ENCODE measurements at regions not wholly inside any gene's neighbourhood (a gene's known extent, or its start where the extent isn't known, plus 50 kb on each side); places are given as distances from the start of the nearest gene placed in this dataset.
"Not testable (repeated sequence)": the region's sequence is repeated elsewhere in the genome, so short reads cannot be mapped to it uniquely, and the experiment has no call there.

- H3K27me3 ChIP-seq (ENCODE audit: low read depth, low read length) = no peaks in the 10 kb centered on the region
- H3K4me3 ChIP-seq (ENCODE audit: low read length) = no peak overlapping the region
- no peak overlapping the region for H3K9ac ChIP-seq (ENCODE audit: low read length)
- no peaks in the 10 kb centered on the region for H4K20me1 ChIP-seq (ENCODE audit: insufficient read depth, low read length)
- TF ChIP-seq EZH2phosphoT487 (IDR thresholded peaks at IDR 0.05; ENCODE audit: low read depth) (no peak), CTCF (IDR thresholded peaks at IDR 0.05; ENCODE audit: low read depth, low read length) (no peak)
- no peaks in the 10 kb centered on the region for H3K36me3 ChIP-seq (replicated peaks; ENCODE audit: low read depth, low read length)
- H2AFZ ChIP-seq (ENCODE audit: low read depth, low read length) = no peak overlapping the region
- H3K4me1 ChIP-seq (ENCODE audit: low read length) = peaks cover 15% of the 10 kb centered on the region
- H3K4me2 ChIP-seq (ENCODE audit: low read length) = no peak overlapping the region
- no peak overlapping the region for H3K27ac ChIP-seq (ENCODE audit: low read length)
- no peaks in the 10 kb centered on the region for H3K9me3 ChIP-seq (ENCODE audit: insufficient read depth, low read length)
- no peaks in the 10 kb centered on the region for H3K79me2 ChIP-seq (ENCODE audit: low read length)
Measured at GRCh38 chr5:75828029-75828428, 110.8 kb upstream of the POC5 start.

GRCh38 chr5:75824323-75824722 lies 107.1 kb upstream of the POC5 start:
- no peak overlapping the region for H2AFZ ChIP-seq (ENCODE audit: low read depth, low read length)
- H3K27ac ChIP-seq (ENCODE audit: low read length) = no peak overlapping the region

GRCh38 chr5:75823811-75824210 lies 106.6 kb upstream of the POC5 start:
- H3K4me1 ChIP-seq (ENCODE audit: low read length) = peaks cover 15% of the 10 kb centered on the region
- H2AFZ ChIP-seq (ENCODE audit: low read depth, low read length) = no peak overlapping the region
- no peaks in the 10 kb centered on the region for H3K36me3 ChIP-seq (replicated peaks; ENCODE audit: low read depth, low read length)
- H3K9me3 ChIP-seq (ENCODE audit: insufficient read depth, low read length) = no peaks in the 10 kb centered on the region
- H3K27me3 ChIP-seq (ENCODE audit: low read depth, low read length) = no peaks in the 10 kb centered on the region
- no peaks in the 10 kb centered on the region for H4K20me1 ChIP-seq (ENCODE audit: insufficient read depth, low read length)
- no peak overlapping the region for H3K4me3 ChIP-seq (ENCODE audit: low read length)
- no peak overlapping the region for H3K9ac ChIP-seq (ENCODE audit: low read length)
- no peaks in the 10 kb centered on the region for H3K79me2 ChIP-seq (ENCODE audit: low read length)
- no peak overlapping the region for H3K4me2 ChIP-seq (ENCODE audit: low read length)
- TF ChIP-seq CTCF (IDR thresholded peaks at IDR 0.05; ENCODE audit: low read depth, low read length) (no peak), EZH2phosphoT487 (IDR thresholded peaks at IDR 0.05; ENCODE audit: low read depth) (no peak)
- no peak overlapping the region for H3K27ac ChIP-seq (ENCODE audit: low read length)

More at GRCh38 chr5:75824323-75824722, 107.1 kb upstream of the POC5 start:
- Histone ChIP-seq H4K20me1 (ENCODE audit: insufficient read depth, low read length) (no peaks in the 10 kb centered on the region), H3K79me2 (ENCODE audit: low read length) (no peaks in the 10 kb centered on the region), H3K4me1 (ENCODE audit: low read length) (peaks cover 15% of the 10 kb centered on the region), H3K9me3 (ENCODE audit: insufficient read depth, low read length) (no peaks in the 10 kb centered on the region), H3K9ac (ENCODE audit: low read length) (no peak overlapping the region), H3K4me3 (ENCODE audit: low read length) (no peak overlapping the region), H3K4me2 (ENCODE audit: low read length) (peak overlapping the region; percentile 26; the same call in 1 of the 2 replicates), H3K27me3 (ENCODE audit: low read depth, low read length) (no peaks in the 10 kb centered on the region), H3K36me3 (replicated peaks; ENCODE audit: low read depth, low read length) (no peaks in the 10 kb centered on the region)
- TF ChIP-seq CTCF (IDR thresholded peaks at IDR 0.05; ENCODE audit: low read depth, low read length) = no peak
- no peak for TF ChIP-seq EZH2phosphoT487 (IDR thresholded peaks at IDR 0.05; ENCODE audit: low read depth)

- Histone ChIP-seq H3K4me3 (ENCODE audit: low read length) (no peak overlapping the region), H4K20me1 (ENCODE audit: insufficient read depth, low read length) (no peaks in the 10 kb centered on the region), H3K27ac (ENCODE audit: low read length) (no peak overlapping the region), H3K36me3 (replicated peaks; ENCODE audit: low read depth, low read length) (no peaks in the 10 kb centered on the region), H3K9ac (ENCODE audit: low read length) (no peak overlapping the region), H2AFZ (ENCODE audit: low read depth, low read length) (no peak overlapping the region), H3K27me3 (ENCODE audit: low read depth, low read length) (no peaks in the 10 kb centered on the region), H3K4me1 (ENCODE audit: low read length) (peaks cover 3% of the 10 kb centered on the region), H3K79me2 (ENCODE audit: low read length) (no peaks in the 10 kb centered on the region), H3K4me2 (ENCODE audit: low read length) (no peak overlapping the region), H3K9me3 (ENCODE audit: insufficient read depth, low read length) (no peaks in the 10 kb centered on the region)
- TF ChIP-seq CTCF (IDR thresholded peaks at IDR 0.05; ENCODE audit: low read depth, low read length) (no peak), EZH2phosphoT487 (IDR thresholded peaks at IDR 0.05; ENCODE audit: low read depth) (no peak)
Measured at GRCh38 chr5:75818661-75819060, 101.4 kb upstream of the POC5 start.

GRCh38 chr5:75799695-75800094 lies 82.5 kb upstream of the POC5 start:
- not testable (repeated sequence) for H3K27me3 ChIP-seq (ENCODE audit: low read depth, low read length); H3K27ac ChIP-seq (ENCODE audit: low read length); H3K9ac ChIP-seq (ENCODE audit: low read length); H3K4me2 ChIP-seq (ENCODE audit: low read length); H2AFZ ChIP-seq (ENCODE audit: low read depth, low read length); H3K79me2 ChIP-seq (ENCODE audit: low read length); H3K4me1 ChIP-seq (ENCODE audit: low read length); H3K36me3 ChIP-seq (replicated peaks; ENCODE audit: low read depth, low read length); H4K20me1 ChIP-seq (ENCODE audit: insufficient read depth, low read length); H3K9me3 ChIP-seq (ENCODE audit: insufficient read depth, low read length); H3K4me3 ChIP-seq (ENCODE audit: low read length)

GRCh38 chr5:75769338-75769737 lies 52.1 kb upstream of the POC5 start:
- H3K9ac ChIP-seq (ENCODE audit: low read length) = not testable (repeated sequence)

More at GRCh38 chr5:75769338-75769737, 52.1 kb upstream of the POC5 start:
- H4K20me1 ChIP-seq (ENCODE audit: insufficient read depth, low read length); H2AFZ ChIP-seq (ENCODE audit: low read depth, low read length); H3K36me3 ChIP-seq (replicated peaks; ENCODE audit: low read depth, low read length); H3K27me3 ChIP-seq (ENCODE audit: low read depth, low read length); H3K4me1 ChIP-seq (ENCODE audit: low read length); H3K4me3 ChIP-seq (ENCODE audit: low read length); H3K4me2 ChIP-seq (ENCODE audit: low read length); H3K27ac ChIP-seq (ENCODE audit: low read length); H3K79me2 ChIP-seq (ENCODE audit: low read length); H3K9me3 ChIP-seq (ENCODE audit: insufficient read depth, low read length): not testable (repeated sequence)

Data from OCI-LY3 (cell line).